ENCODE measurements at regions not wholly inside any gene's neighbourhood (a gene's known extent, or its start where the extent isn't known, plus 50 kb on each side); places are given as distances from the start of the nearest gene placed in this dataset.

GRCh38 chr10:8356283-8356682 is 301.8 kb downstream of the GATA3 start:
- 84 to 89% methylated on average over 2 of the region's 2 CpGs for WGBS, 2 donors
- no peak for DNase-seq
- Histone ChIP-seq H3K27ac (no peak overlapping the region), H3K27me3 (no peaks in the 10 kb centered on the region), H3K36me3 (no peaks in the 10 kb centered on the region), H3K9me3 (no peaks in the 10 kb centered on the region), H3K4me3 (no peak overlapping the region), H3K4me1 (no peaks in the 10 kb centered on the region)
- intact Hi-C loops (cut with DNase I) = no loop called here
- no peak for TF ChIP-seq POLR2A (IDR thresholded peaks at IDR 0.05)
- TF ChIP-seq CTCF (IDR thresholded peaks at IDR 0.05) = no peak
- no peak for TF ChIP-seq POLR2AphosphoS5 (IDR thresholded peaks at IDR 0.05)
- no peak for TF ChIP-seq EP300 (IDR thresholded peaks at IDR 0.05)

GRCh38 chr10:8359467-8359866 is 305.0 kb downstream of the GATA3 start:
- intact Hi-C loops (cut with DNase I) = no loop called here
- Histone ChIP-seq H3K27me3 (no peaks in the 10 kb centered on the region), H3K4me3 (no peak overlapping the region), H3K4me1 (no peaks in the 10 kb centered on the region), H3K27ac (no peak overlapping the region), H3K36me3 (no peaks in the 10 kb centered on the region), H3K9me3 (no peaks in the 10 kb centered on the region)
- 95% methylated on average over 5 of the region's 5 CpGs for WGBS, 2 donors
- TF ChIP-seq POLR2A (IDR thresholded peaks at IDR 0.05) (no peak), EP300 (IDR thresholded peaks at IDR 0.05) (no peak), CTCF (IDR thresholded peaks at IDR 0.05) (no peak), POLR2AphosphoS5 (IDR thresholded peaks at IDR 0.05) (no peak)
- DNase-seq = no peak

GRCh38 chr10:8360365-8360764 is 305.9 kb downstream of the GATA3 start:
- Histone ChIP-seq H3K4me1 (no peaks in the 10 kb centered on the region), H3K27ac (no peak overlapping the region), H3K36me3 (no peaks in the 10 kb centered on the region), H3K4me3 (no peak overlapping the region), H3K9me3 (no peaks in the 10 kb centered on the region), H3K27me3 (no peaks in the 10 kb centered on the region)
- no peak for DNase-seq
- 80 to 86% methylated on average over 7 of the region's 7 CpGs for WGBS, 2 donors
- intact Hi-C loops (cut with DNase I) = no loop called here
- TF ChIP-seq POLR2A (IDR thresholded peaks at IDR 0.05) = no peak
- TF ChIP-seq EP300 (IDR thresholded peaks at IDR 0.05) = no peak
- no peak for TF ChIP-seq POLR2AphosphoS5 (IDR thresholded peaks at IDR 0.05)
- TF ChIP-seq CTCF (IDR thresholded peaks at IDR 0.05) = no peak

GRCh38 chr10:8360814-8361509 is 306.5 kb downstream of the GATA3 start:
- Histone ChIP-seq H3K9me3 (no peaks in the 10 kb centered on the region), H3K4me3 (no peak overlapping the region), H3K36me3 (no peaks in the 10 kb centered on the region), H3K4me1 (no peaks in the 10 kb centered on the region), H3K27me3 (no peaks in the 10 kb centered on the region), H3K27ac (no peak overlapping the region)
- intact Hi-C loops (cut with DNase I) = no loop called here
- TF ChIP-seq CTCF (IDR thresholded peaks at IDR 0.05) (no peak), POLR2AphosphoS5 (IDR thresholded peaks at IDR 0.05) (no peak), EP300 (IDR thresholded peaks at IDR 0.05) (no peak), POLR2A (IDR thresholded peaks at IDR 0.05) (no peak)
- no peak for DNase-seq
- 58 to 66% methylated on average over 2 of the region's 2 CpGs for WGBS, 2 donors

GRCh38 chr10:8361510-8361844 is 307.0 kb downstream of the GATA3 start:
- 62 to 70% methylated on average over 2 of the region's 2 CpGs for WGBS, 2 donors
- no peaks in the 10 kb centered on the region for H3K36me3 ChIP-seq
- no peaks in the 10 kb centered on the region for H3K27me3 ChIP-seq
- TF ChIP-seq EP300 (IDR thresholded peaks at IDR 0.05) = no peak
- no peak for TF ChIP-seq POLR2A (IDR thresholded peaks at IDR 0.05)
- no peak for TF ChIP-seq CTCF (IDR thresholded peaks at IDR 0.05)
- TF ChIP-seq POLR2AphosphoS5 (IDR thresholded peaks at IDR 0.05) = no peak
- intact Hi-C loops (cut with DNase I) = no loop called here
- no peaks in the 10 kb centered on the region for H3K9me3 ChIP-seq
- H3K4me3 ChIP-seq = no peak overlapping the region
- no peak for DNase-seq
- H3K4me1 ChIP-seq = no peaks in the 10 kb centered on the region
- no peak overlapping the region for H3K27ac ChIP-seq
